ENCODE measurements at regions not wholly inside any gene's neighbourhood (a gene's known extent, or its start where the extent isn't known, plus 50 kb on each side); places are given as distances from the start of the nearest gene placed in this dataset.
"Not testable (repeated sequence)": the region's sequence is repeated elsewhere in the genome, so short reads cannot be mapped to it uniquely, and the experiment has no call there.

- DNase-seq: no peak
These were observed 136.4 kb upstream of the PRKCQ start for GRCh38 chr10:6716516-6716915.

- no peak for DNase-seq
These were observed 133.6 kb upstream of the PRKCQ start for GRCh38 chr10:6713716-6714115.

GRCh38 chr10:6713120-6713519 lies 133.0 kb upstream of the PRKCQ start:
- no peak for DNase-seq

- DNase-seq: no peak
These were observed 131.8 kb upstream of the PRKCQ start for GRCh38 chr10:6711881-6712280.

- no peak for DNase-seq
These were observed 131.3 kb upstream of the PRKCQ start for GRCh38 chr10:6711408-6711841.

- DNase-seq: no peak
These were observed 127.3 kb upstream of the PRKCQ start for GRCh38 chr10:6707352-6707751.

- no peak for DNase-seq
These were observed 126.6 kb upstream of the PRKCQ start for GRCh38 chr10:6706725-6707124.

GRCh38 chr10:6704896-6705295 lies 124.8 kb upstream of the PRKCQ start:
- DNase-seq: no peak

- DNase-seq: not testable (repeated sequence)
These were observed 122.8 kb upstream of the PRKCQ start for GRCh38 chr10:6702833-6703232.

GRCh38 chr10:6702030-6702429 lies 122.0 kb upstream of the PRKCQ start:
- no peak for DNase-seq

GRCh38 chr10:6701289-6701688 lies 121.2 kb upstream of the PRKCQ start:
- DNase-seq: no peak

- no peak for DNase-seq
These were observed 120.0 kb upstream of the PRKCQ start for GRCh38 chr10:6700066-6700465.

GRCh38 chr10:6699336-6699735 lies 119.3 kb upstream of the PRKCQ start:
- DNase-seq: no peak

- DNase-seq: no peak
These were observed 115.4 kb upstream of the PRKCQ start for GRCh38 chr10:6695519-6695918.

- DNase-seq: no peak
These were observed 114.5 kb upstream of the PRKCQ start for GRCh38 chr10:6694447-6695140.

- DNase-seq: no peak
These were observed 112.8 kb upstream of the PRKCQ start for GRCh38 chr10:6692856-6693255.

- DNase-seq: no peak
These were observed 112.0 kb upstream of the PRKCQ start for GRCh38 chr10:6692103-6692502.

- DNase-seq: no peak
These were observed 109.0 kb upstream of the PRKCQ start for GRCh38 chr10:6689036-6689435.

- DNase-seq: no peak
These were observed 100.7 kb upstream of the PRKCQ start for GRCh38 chr10:6680735-6681134.

GRCh38 chr10:6678956-6679355 lies 98.9 kb upstream of the PRKCQ start:
- no peak for DNase-seq

- peak; percentile 72 for DNase-seq
These were observed 98.2 kb upstream of the PRKCQ start for GRCh38 chr10:6678211-6678803.

- DNase-seq: not testable (repeated sequence)
These were observed 97.1 kb upstream of the PRKCQ start for GRCh38 chr10:6677129-6677528.

GRCh38 chr10:6674291-6674690 lies 94.2 kb upstream of the PRKCQ start:
- DNase-seq: peak; percentile 78

GRCh38 chr10:6671976-6672375 lies 91.9 kb upstream of the PRKCQ start:
- DNase-seq: no peak
